B cell (primary cell): ENCODE measurements at regions not wholly inside any gene's neighbourhood (a gene's known extent, or its start where the extent isn't known, plus 50 kb on each side); places are given as distances from the start of the nearest gene placed in this dataset.

Experiments used
- ATAC-seq: fragments of 200-7000 bp; cut with Tn5 transposase; one replicate; pipeline ENCODE4 v1.10.0; 2021; ENCODE audit warnings: low read depth, mild to moderate bottlenecking, moderate number of reproducible peaks, moderate library complexity
- CTCF ChIA-PET: fragments of 350-600 bp; sonication (Branson Sonifier 250); formaldehyde crosslinking; loops from one replicate; lab custom pipeline; 2021; ENCODE audit warnings: antibody characterized with exemption, inconsistent platforms; lab: Charles Lee
- POLR2A ChIA-PET: fragments of 350-600 bp; sonication (Branson Sonifier 250); formaldehyde crosslinking; loops from one replicate; lab custom pipeline; 2021; ENCODE audit warnings: antibody characterized with exemption; lab: Charles Lee
- DNase-seq: peaks from one replicate; pipeline ENCODE4 v3.0.0; 2013
- H2AFZ ChIP-seq: 2 replicates; pipeline ENCODE4 v1.6.1; 2012; ENCODE audit warnings: mild to moderate bottlenecking, low read depth, low read length; ENCODE audit not compliant: insufficient read depth, poor library complexity, severe bottlenecking
- H3K27ac ChIP-seq, 2 donors: 1 replicate in 1 of 2; 2 replicates in 1 of 2; pipeline ENCODE4 v1.5.1; 2012 to 2013; ENCODE audit warnings: low read length in 2 of 2, mild to moderate bottlenecking in 2 of 2, moderate library complexity in 1 of 2
- H3K27me3 ChIP-seq, 4 experiments: fragments of 200-600 bp in 1 of 4; sonication (generic) in 1 of 4; replicated peaks in 1 of 4; 1 replicate in 2 of 4; 2 replicates in 2 of 4; pipeline versions ENCODE4 v1.6.1 to v1.7.0; 2013 to 2016; ENCODE audit warnings: low read length in 3 of 4, mild to moderate bottlenecking in 2 of 4, mixed read lengths in 1 of 4, moderate library complexity in 1 of 4; ENCODE audit not compliant: insufficient read depth in 4 of 4, control insufficient read depth in 3 of 4; ENCODE audit errors: control extremely low read depth in 1 of 4
- H3K36me3 ChIP-seq, 2 experiments: replicated peaks in 1 of 2; 1 replicate in 1 of 2; 2 replicates in 1 of 2; pipeline versions ENCODE4 v1.6.1 to v1.7.1; 2013; ENCODE audit warnings: low read length in 1 of 2; ENCODE audit not compliant: insufficient read depth in 2 of 2, control insufficient read depth in 1 of 2; ENCODE audit errors: control extremely low read depth in 1 of 2, extremely low read depth in 1 of 2
- H3K4me1 ChIP-seq, 2 donors: fragments of 200-600 bp in 1 of 2; sonication (generic) in 1 of 2; 1 replicate in 1 of 2; 2 replicates in 1 of 2; pipeline versions ENCODE4 v1.5.1 to v1.6.1; 2013 to 2017; ENCODE audit warnings: low read length in 2 of 2; ENCODE audit not compliant: control insufficient read depth in 2 of 2, insufficient read depth in 2 of 2
- H3K4me2 ChIP-seq: replicated peaks from 2 replicates; pipeline ENCODE3; 2012; ENCODE audit warnings: mild to moderate bottlenecking, low read depth, low read length; ENCODE audit not compliant: poor library complexity, severe bottlenecking
- H3K4me3 ChIP-seq, 5 experiments: fragments of 200-600 bp in 1 of 5; sonication (generic) in 1 of 5; 1 replicate in 3 of 5; 2 replicates in 2 of 5; pipeline versions ENCODE4 v1.5.1 to v1.7.0; 2011 to 2016; ENCODE audit warnings: low read length in 4 of 5, mild to moderate bottlenecking in 4 of 5, low read depth in 2 of 5, control low read depth in 1 of 5, moderate library complexity in 1 of 5; ENCODE audit not compliant: insufficient read depth in 1 of 5; ENCODE audit errors: control extremely low read depth in 1 of 5, extremely low read depth in 1 of 5
- H3K79me2 ChIP-seq: fragments of 200-600 bp; sonication (generic); one replicate; pipeline ENCODE4 v1.6.0; 2016; ENCODE audit warnings: low read length; ENCODE audit not compliant: control insufficient read depth, insufficient read depth
- H3K9ac ChIP-seq: fragments of 200-600 bp; sonication (generic); 2 replicates; pipeline ENCODE4 v1.6.1; 2017; ENCODE audit warnings: mild to moderate bottlenecking, low read length, moderate library complexity
- H3K9me3 ChIP-seq, 3 donors: one replicate each; pipeline versions ENCODE4 v1.6.1 to v1.7.1; 2013; ENCODE audit warnings: low read length in 2 of 3; ENCODE audit not compliant: control insufficient read depth in 2 of 3, insufficient read depth in 1 of 3; ENCODE audit errors: control extremely low read depth in 1 of 3
- H4K20me1 ChIP-seq: 2 replicates; pipeline ENCODE4 v1.6.0; 2012; ENCODE audit warnings: mild to moderate bottlenecking, low read length; ENCODE audit not compliant: insufficient read depth, control insufficient read depth, poor library complexity, severe bottlenecking
- H3K27ac Mint-ChIP-seq: one replicate; pipeline ENCODE4 v1.8.0; 2021; ENCODE audit warnings: mixed read lengths
- H3K27me3 Mint-ChIP-seq: one replicate; pipeline ENCODE4 v1.8.0; 2021; ENCODE audit warnings: mixed read lengths
- H3K4me1 Mint-ChIP-seq: one replicate; pipeline ENCODE4 v1.8.0; 2021; ENCODE audit warnings: mixed read lengths
- H3K4me3 Mint-ChIP-seq: one replicate; pipeline ENCODE4 v1.8.0; 2021; ENCODE audit warnings: mixed read lengths
- H3K9me3 Mint-ChIP-seq: one replicate; pipeline ENCODE4 v1.8.0; 2022; ENCODE audit warnings: mixed read lengths; ENCODE audit not compliant: insufficient read depth
- EZH2 ChIP-seq: IDR thresholded peaks from 2 replicates; pipeline ENCODE4 v1.6.1; 2012; ENCODE audit warnings: borderline replicate concordance, low read depth, mild to moderate bottlenecking, moderate library complexity, low read length; ENCODE audit not compliant: insufficient read depth, poor library complexity, severe bottlenecking
- WGBS: methylation state at CpG from one replicate; pipeline ENCODE4 v1.1.5; 2013; ENCODE audit warnings: missing lambda C conversion rate; ENCODE audit not compliant: insufficient coverage; 5-methylcytosine and 5-hydroxymethylcytosine counted together
- intact Hi-C: fragments of 100-400 bp; cut with micrococcal nuclease; formaldehyde crosslinking; loops from one replicate; pipeline ENCODE4 v1.10.0; 2022
- TF ChIP-seq, protein P1 (sequence below): fragments of 200-600 bp; IDR thresholded peaks from one replicate; pipeline ENCODE4 v1.8.0; 2022; ENCODE audit warnings: antibody characterized with exemption, mild to moderate bottlenecking

DNA sequence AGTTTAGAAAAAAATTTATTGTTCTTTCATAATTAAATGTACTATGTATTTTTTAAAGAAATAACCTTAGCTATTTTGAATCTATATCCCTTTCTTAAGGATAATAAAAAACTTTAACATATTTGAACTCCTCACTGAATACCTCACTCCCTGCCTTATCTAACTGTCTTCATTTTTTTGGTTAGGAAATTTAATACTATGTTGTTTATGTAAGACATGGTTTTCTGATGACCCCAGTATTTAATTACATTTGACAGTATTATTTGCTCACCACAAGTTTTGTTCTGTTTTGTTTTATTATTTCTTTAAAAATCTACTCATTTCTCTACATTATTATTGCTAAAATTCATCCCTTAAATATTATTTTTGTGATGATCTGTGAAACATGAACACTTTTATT, 394.4 kb upstream of the ADGRB3 start:
- Histone ChIP-seq H3K4me1 (no peaks in the 10 kb centered on the region), H3K36me3 (no peaks in the 10 kb centered on the region), H3K9me3 (no peaks in the 10 kb centered on the region), H3K9ac (no peak overlapping the region), H2AFZ (no peak overlapping the region), H3K27me3 (no peaks in the 10 kb centered on the region), H3K4me2 (no peak overlapping the region), H3K27ac (no peak overlapping the region), H3K79me2 (no peaks in the 10 kb centered on the region), H4K20me1 (no peaks in the 10 kb centered on the region), H3K4me3 (no peak overlapping the region)
- H3K9me3 Mint-ChIP-seq = peaks cover 6% of the 10 kb centered on the region
- no peak overlapping the region for H3K27ac Mint-ChIP-seq
- no peak overlapping the region for H3K4me3 Mint-ChIP-seq
- no peaks in the 10 kb centered on the region for H3K27me3 Mint-ChIP-seq
- intact Hi-C loops = no loop called here
- ChIA-PET CTCF (no interaction called here), POLR2A (no interaction called here)
- no peak for ATAC-seq
- no peaks in the 10 kb centered on the region for H3K4me1 Mint-ChIP-seq
- TF ChIP-seq EZH2 = no peak
- TF ChIP-seq, protein P1, sequence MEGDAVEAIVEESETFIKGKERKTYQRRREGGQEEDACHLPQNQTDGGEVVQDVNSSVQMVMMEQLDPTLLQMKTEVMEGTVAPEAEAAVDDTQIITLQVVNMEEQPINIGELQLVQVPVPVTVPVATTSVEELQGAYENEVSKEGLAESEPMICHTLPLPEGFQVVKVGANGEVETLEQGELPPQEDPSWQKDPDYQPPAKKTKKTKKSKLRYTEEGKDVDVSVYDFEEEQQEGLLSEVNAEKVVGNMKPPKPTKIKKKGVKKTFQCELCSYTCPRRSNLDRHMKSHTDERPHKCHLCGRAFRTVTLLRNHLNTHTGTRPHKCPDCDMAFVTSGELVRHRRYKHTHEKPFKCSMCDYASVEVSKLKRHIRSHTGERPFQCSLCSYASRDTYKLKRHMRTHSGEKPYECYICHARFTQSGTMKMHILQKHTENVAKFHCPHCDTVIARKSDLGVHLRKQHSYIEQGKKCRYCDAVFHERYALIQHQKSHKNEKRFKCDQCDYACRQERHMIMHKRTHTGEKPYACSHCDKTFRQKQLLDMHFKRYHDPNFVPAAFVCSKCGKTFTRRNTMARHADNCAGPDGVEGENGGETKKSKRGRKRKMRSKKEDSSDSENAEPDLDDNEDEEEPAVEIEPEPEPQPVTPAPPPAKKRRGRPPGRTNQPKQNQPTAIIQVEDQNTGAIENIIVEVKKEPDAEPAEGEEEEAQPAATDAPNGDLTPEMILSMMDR = no peak
- no peak for DNase-seq

DNA sequence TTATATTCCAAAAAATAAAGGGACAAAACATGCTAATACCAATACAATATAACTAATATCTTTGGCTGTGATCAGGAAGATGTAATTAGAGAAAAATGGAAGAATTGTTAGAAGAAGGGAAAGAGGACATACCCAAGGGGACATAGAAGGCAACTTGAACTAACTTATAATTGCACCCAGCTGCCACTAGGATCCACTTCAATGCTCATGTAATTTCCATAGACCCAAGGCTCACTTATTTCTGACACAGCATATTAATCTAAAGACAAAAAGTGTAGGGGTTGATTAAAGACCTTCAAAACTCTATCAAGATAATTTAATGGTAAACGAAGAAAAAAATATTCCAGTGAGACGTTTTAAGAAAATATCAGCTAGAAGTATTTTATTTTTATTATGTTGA, 396.0 kb upstream of the ADGRB3 start:
- POLR2A ChIA-PET = no interaction called here
- no peak overlapping the region for H3K9ac ChIP-seq
- WGBS = no CpG with 5 or more reads among the region's 2 CpGs

More for the DNA sequence above, 396.0 kb upstream of the ADGRB3 start:
- peaks cover 6% of the 10 kb centered on the region for H3K9me3 Mint-ChIP-seq
- H3K27ac Mint-ChIP-seq = no peak overlapping the region
- no peaks in the 10 kb centered on the region for H3K9me3 ChIP-seq
- intact Hi-C loops = no loop called here
- no peak overlapping the region for H3K4me3 Mint-ChIP-seq
- H3K4me1 Mint-ChIP-seq = no peaks in the 10 kb centered on the region
- H3K27ac ChIP-seq = no peak overlapping the region
- H3K4me1 ChIP-seq = no peaks in the 10 kb centered on the region
- H3K36me3 ChIP-seq = no peaks in the 10 kb centered on the region
- DNase-seq (no peak), ATAC-seq (no peak)
- no peak overlapping the region for H3K4me3 ChIP-seq
- H3K27me3 Mint-ChIP-seq = no peaks in the 10 kb centered on the region
- H3K4me2 ChIP-seq = no peak overlapping the region
- no peaks in the 10 kb centered on the region for H3K27me3 ChIP-seq
- CTCF ChIA-PET = no interaction called here
- no peak overlapping the region for H2AFZ ChIP-seq
- no peaks in the 10 kb centered on the region for H4K20me1 ChIP-seq
- H3K79me2 ChIP-seq = no peaks in the 10 kb centered on the region
- TF ChIP-seq, protein P1 = no peak
- TF ChIP-seq EZH2 = no peak
